NOMO-1 treated with dmso at 0.1 percent for 144 hours (cell line): ENCODE measurements at regions not wholly inside any gene's neighbourhood (a gene's known extent, or its start where the extent isn't known, plus 50 kb on each side); places are given as distances from the start of the nearest gene placed in this dataset.

Experiments
- DNase-seq: peaks from one replicate; lab custom pipeline; 2025; ENCODE audit not compliant: unreplicated experiment; lab: John Stamatoyannopoulos, UW

GRCh38 chr5:160905285-160905684, 53.3 kb upstream of the ATP10B start:
- DNase-seq, result no peak

- no peak for DNase-seq
Measured at GRCh38 chr5:160904591-160904990, 52.6 kb upstream of the ATP10B start.

DNA sequence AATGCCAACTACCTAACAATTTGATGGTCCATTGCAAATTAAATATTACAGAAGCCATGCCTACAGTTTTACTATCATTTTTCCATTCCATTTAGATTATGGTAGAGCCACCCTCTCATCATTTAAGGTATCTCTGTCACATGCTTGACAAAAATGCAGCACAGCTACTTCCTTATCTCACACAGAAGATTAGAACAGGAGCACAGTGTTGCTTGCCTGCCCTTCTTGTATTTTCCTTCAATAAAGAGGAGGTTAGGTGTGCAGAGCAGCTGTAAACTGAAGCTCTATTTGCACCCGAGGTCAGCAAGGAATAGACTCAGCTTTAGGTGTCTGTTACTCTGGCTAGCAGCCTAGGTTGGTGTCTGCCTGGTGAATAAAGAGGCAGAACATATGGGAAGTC, 51.5 kb upstream of the ATP10B start:
- DNase-seq, result no peak

- DNase-seq, result no peak
Measured at GRCh38 chr5:160903076-160903475, 51.1 kb upstream of the ATP10B start.
